ENCODE measurements at regions not wholly inside any gene's neighbourhood (a gene's known extent, or its start where the extent isn't known, plus 50 kb on each side); places are given as distances from the start of the nearest gene placed in this dataset.

DNA sequence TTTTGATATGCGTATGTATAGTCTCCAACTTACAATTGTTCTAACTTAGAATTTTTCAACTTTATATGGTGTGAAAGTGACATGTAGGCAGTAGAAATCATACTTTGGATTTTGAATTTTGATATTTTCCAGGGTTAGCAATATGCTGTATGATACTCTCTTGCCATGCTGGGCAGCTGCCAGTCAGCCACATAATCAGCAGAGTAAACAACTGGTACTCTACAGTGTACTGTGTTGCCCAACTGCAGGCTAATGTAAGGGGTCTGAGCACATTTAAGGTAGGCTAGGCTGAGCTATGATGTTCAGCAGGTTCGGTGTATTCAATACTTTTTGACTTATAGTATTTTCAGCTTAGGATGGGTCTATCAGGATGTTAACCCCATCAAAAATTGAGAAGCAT lies 52.0 kb upstream of the RYK start:
- no peaks in the 10 kb centered on the region for H3K9me3 Mint-ChIP-seq
- no peak overlapping the region for H3K4me3 Mint-ChIP-seq
- H3K4me1 Mint-ChIP-seq = peaks cover 8% of the 10 kb centered on the region
- no peak for TF ChIP-seq CTCF (conservative IDR thresholded peaks at IDR 0.05)
- no peak overlapping the region for H3K27ac Mint-ChIP-seq (ENCODE audit: unreplicated experiment)
- DNase-seq (ENCODE audit: low read depth, low spot score) = no peak
- H3K27me3 Mint-ChIP-seq (ENCODE audit: low read depth) = peaks cover 3% of the 10 kb centered on the region
- H3K36me3 Mint-ChIP-seq (ENCODE audit: low read depth) = no peaks in the 10 kb centered on the region

GRCh38 chr3:134300520-134300919 lies 49.9 kb upstream of the RYK start:
- H3K27ac Mint-ChIP-seq (ENCODE audit: unreplicated experiment) = no peak overlapping the region
- no peak overlapping the region for H3K4me3 Mint-ChIP-seq
- H3K36me3 Mint-ChIP-seq (ENCODE audit: low read depth) = peaks cover 3% of the 10 kb centered on the region
- H3K9me3 Mint-ChIP-seq = peaks cover 6% of the 10 kb centered on the region
- TF ChIP-seq CTCF (conservative IDR thresholded peaks at IDR 0.05) = peak; percentile 39
- no peak for DNase-seq (ENCODE audit: low read depth, low spot score)
- H3K4me1 Mint-ChIP-seq = peaks cover 8% of the 10 kb centered on the region
- no peaks in the 10 kb centered on the region for H3K27me3 Mint-ChIP-seq (ENCODE audit: low read depth)

All from neural crest cell (in vitro differentiated cells).